Jurkat, Clone E6-1 (cell line): ENCODE measurements at regions not wholly inside any gene's neighbourhood (a gene's known extent, or its start where the extent isn't known, plus 50 kb on each side); places are given as distances from the start of the nearest gene placed in this dataset.
A peak's percentile ranks its signal among the peaks of the same experiment; 100 is the strongest.
"Not testable (repeated sequence)": the region's sequence is repeated elsewhere in the genome, so short reads cannot be mapped to it uniquely, and the experiment has no call there.

Source experiments
- DNase-seq: peaks from one replicate; pipeline ENCODE4 v3.0.0-alpha.2; 2011; ENCODE audit warnings: low read depth, low spot score
- H3K4me3 ChIP-seq: 2 replicates; pipeline ENCODE4 v1.5.1; 2011; ENCODE audit warnings: mild to moderate bottlenecking, low read length, control low read depth, moderate library complexity

- DNase-seq, result no peak
- H3K4me3 ChIP-seq, result no peak overlapping the region
Measured at GRCh38 chr6:135129136-135129856, 51.8 kb upstream of the MYB start.

GRCh38 chr6:135128268-135128914 lies 52.7 kb upstream of the MYB start:
- no peak overlapping the region; the same call in 1 of the 2 replicates for H3K4me3 ChIP-seq
- peak; percentile 86 for DNase-seq

- H3K4me3 ChIP-seq, result no peak overlapping the region
- DNase-seq, result no peak
Measured at GRCh38 chr6:135126729-135127128, 54.4 kb upstream of the MYB start.

GRCh38 chr6:135126034-135126433 lies 55.1 kb upstream of the MYB start:
- DNase-seq, result no peak
- no peak overlapping the region for H3K4me3 ChIP-seq

- H3K4me3 ChIP-seq, result no peak overlapping the region
- DNase-seq, result no peak
Measured at GRCh38 chr6:135121434-135121833, 59.7 kb upstream of the MYB start.

- H3K4me3 ChIP-seq, result no peak overlapping the region
- DNase-seq, result no peak
Measured at GRCh38 chr6:135118134-135118730, 62.9 kb upstream of the MYB start.

- H3K4me3 ChIP-seq, result no peak overlapping the region
- no peak for DNase-seq
Measured at GRCh38 chr6:135117413-135117968, 62.9 kb upstream of the HBS1L start.

GRCh38 chr6:135116571-135116970 lies 61.9 kb upstream of the HBS1L start:
- peak; percentile 81 for DNase-seq
- H3K4me3 ChIP-seq, result no peak overlapping the region

- H3K4me3 ChIP-seq, result no peak overlapping the region
- no peak for DNase-seq
Measured at GRCh38 chr6:135115834-135116233, 61.2 kb upstream of the HBS1L start.

GRCh38 chr6:135115411-135115810 lies 60.8 kb upstream of the HBS1L start:
- no peak for DNase-seq
- H3K4me3 ChIP-seq, result no peak overlapping the region

GRCh38 chr6:135114355-135115145 lies 59.9 kb upstream of the HBS1L start:
- H3K4me3 ChIP-seq, result no peak overlapping the region
- no peak for DNase-seq

GRCh38 chr6:135113860-135114259 lies 59.2 kb upstream of the HBS1L start:
- no peak for DNase-seq
- no peak overlapping the region for H3K4me3 ChIP-seq

- not testable (repeated sequence) for H3K4me3 ChIP-seq, DNase-seq
Measured at GRCh38 chr6:135112951-135113350, 58.3 kb upstream of the HBS1L start.

GRCh38 chr6:135110261-135110781 lies 55.7 kb upstream of the HBS1L start:
- DNase-seq, result not testable (repeated sequence)

GRCh38 chr6:135109761-135110160 lies 55.1 kb upstream of the HBS1L start:
- DNase-seq, result no peak
- no peak overlapping the region for H3K4me3 ChIP-seq

More at GRCh38 chr6:135110261-135110781, 55.7 kb upstream of the HBS1L start:
- H3K4me3 ChIP-seq, result not testable (repeated sequence)

GRCh38 chr6:135108692-135109091 lies 54.1 kb upstream of the HBS1L start:
- no peak for DNase-seq

GRCh38 chr6:135106611-135107010 lies 52.0 kb upstream of the HBS1L start:
- no peak overlapping the region for H3K4me3 ChIP-seq
- no peak for DNase-seq

More at GRCh38 chr6:135108692-135109091, 54.1 kb upstream of the HBS1L start:
- no peak overlapping the region for H3K4me3 ChIP-seq

- no peak overlapping the region for H3K4me3 ChIP-seq
Measured at GRCh38 chr6:135105710-135106109, 51.1 kb upstream of the HBS1L start.

GRCh38 chr6:135105299-135105698 lies 50.7 kb upstream of the HBS1L start:
- no peak overlapping the region for H3K4me3 ChIP-seq
- DNase-seq, result no peak

More at GRCh38 chr6:135105710-135106109, 51.1 kb upstream of the HBS1L start:
- no peak for DNase-seq
